Ascending aorta (tissue), 2 donors: ENCODE measurements at regions not wholly inside any gene's neighbourhood (a gene's known extent, or its start where the extent isn't known, plus 50 kb on each side); places are given as distances from the start of the nearest gene placed in this dataset.

ENCODE experiments used
- DNase-seq, 2 donors: peaks; one replicate each; pipeline ENCODE4 v3.0.0-alpha.2; 2019; ENCODE audit warnings: low spot score in 2 of 2
- H3K27ac ChIP-seq, 2 donors: fragments of 200-600 bp; sonication (generic); one replicate each; pipeline ENCODE4 v1.5.1; 2016 to 2017; ENCODE audit warnings: mild to moderate bottlenecking in 1 of 2
- H3K27me3 ChIP-seq: fragments of 200-600 bp; sonication (generic); one replicate; pipeline ENCODE4 v1.5.1; 2017
- H3K36me3 ChIP-seq, 2 donors: fragments of 200-600 bp; sonication (generic); one replicate each; pipeline ENCODE4 v1.5.1; 2016
- H3K4me1 ChIP-seq, 2 donors: fragments of 200-600 bp; sonication (generic); one replicate each; pipeline ENCODE4 v1.5.1; 2016 to 2017; ENCODE audit warnings: mild to moderate bottlenecking in 1 of 2
- H3K4me3 ChIP-seq, 2 donors: fragments of 200-600 bp; sonication (generic); one replicate each; pipeline ENCODE4 v1.5.1; 2016 to 2017; ENCODE audit warnings: mild to moderate bottlenecking in 1 of 2
- H3K9me3 ChIP-seq, 2 donors: fragments of 200-600 bp; sonication (generic); one replicate each; pipeline ENCODE4 v1.5.1; 2016
- CTCF ChIP-seq, 3 experiments: fragments of 200-600 bp in 2 of 3; fragments of 450-650 bp in 1 of 3; sonication (generic) in 2 of 3; IDR thresholded peaks; one replicate each; pipeline ENCODE4 v1.5.1; 2016 to 2019; ENCODE audit warnings: antibody characterized with exemption in 3 of 3, mild to moderate bottlenecking in 1 of 3, moderate library complexity in 1 of 3
- intact Hi-C: fragments of 100-400 bp; cut with DNase I; formaldehyde crosslinking; loops from one replicate; pipeline ENCODE4 v1.15.1; 2023

GRCh38 chr4:151835467-151835866, 74.7 kb upstream of the GATB start:
- no peak for DNase-seq
- Histone ChIP-seq H3K27me3 (no peaks in the 10 kb centered on the region), H3K36me3 (no peaks in the 10 kb centered on the region), H3K4me1 (no peaks in the 10 kb centered on the region), H3K4me3 (no peak overlapping the region), H3K27ac (no peak overlapping the region), H3K9me3 (no peaks in the 10 kb centered on the region)
- intact Hi-C loops, result no loop called here
- no peak for TF ChIP-seq CTCF (IDR thresholded peaks at IDR 0.05)

GRCh38 chr4:151833174-151833573, 72.4 kb upstream of the GATB start:
- H3K27me3 ChIP-seq, result no peaks in the 10 kb centered on the region
- no peak for TF ChIP-seq CTCF (IDR thresholded peaks at IDR 0.05)
- DNase-seq, result no peak
- no peaks in the 10 kb centered on the region for H3K9me3 ChIP-seq
- H3K27ac ChIP-seq, result no peak overlapping the region
- no peaks in the 10 kb centered on the region for H3K4me1 ChIP-seq
- no peak overlapping the region for H3K4me3 ChIP-seq
- intact Hi-C loops, result no loop called here
- no peaks in the 10 kb centered on the region for H3K36me3 ChIP-seq

- no peaks in the 10 kb centered on the region for H3K4me1 ChIP-seq
- no peak overlapping the region for H3K27ac ChIP-seq
- H3K9me3 ChIP-seq, result no peaks in the 10 kb centered on the region
- no peak overlapping the region for H3K4me3 ChIP-seq
- H3K36me3 ChIP-seq, result no peaks in the 10 kb centered on the region
- no peak for TF ChIP-seq CTCF (IDR thresholded peaks at IDR 0.05)
- no peak for DNase-seq
- intact Hi-C loops, result no loop called here
- no peaks in the 10 kb centered on the region for H3K27me3 ChIP-seq
These were observed 70.7 kb upstream of the GATB start for GRCh38 chr4:151831526-151831925.

GRCh38 chr4:151830168-151830567, 69.4 kb upstream of the GATB start:
- Histone ChIP-seq H3K4me3 (no peak overlapping the region), H3K4me1 (no peaks in the 10 kb centered on the region), H3K36me3 (no peaks in the 10 kb centered on the region), H3K27ac (no peak overlapping the region), H3K9me3 (no peaks in the 10 kb centered on the region), H3K27me3 (no peaks in the 10 kb centered on the region)
- no peak for DNase-seq
- intact Hi-C loops, result no loop called here
- TF ChIP-seq CTCF (IDR thresholded peaks at IDR 0.05), result no peak

- no peaks in the 10 kb centered on the region for H3K36me3 ChIP-seq
- no peak for TF ChIP-seq CTCF (IDR thresholded peaks at IDR 0.05)
- intact Hi-C loops, result no loop called here
These were observed 68.5 kb upstream of the GATB start for GRCh38 chr4:151829309-151829708.

GRCh38 chr4:151824656-151825055, 63.8 kb upstream of the GATB start:
- no peak overlapping the region for H3K27ac ChIP-seq
- no peaks in the 10 kb centered on the region for H3K4me1 ChIP-seq
- no peaks in the 10 kb centered on the region for H3K36me3 ChIP-seq
- DNase-seq, result no peak
- no peaks in the 10 kb centered on the region for H3K27me3 ChIP-seq
- no peak overlapping the region for H3K4me3 ChIP-seq
- no peaks in the 10 kb centered on the region for H3K9me3 ChIP-seq
- no peak for TF ChIP-seq CTCF (IDR thresholded peaks at IDR 0.05)
- intact Hi-C loops, result no loop called here

More at GRCh38 chr4:151829309-151829708, 68.5 kb upstream of the GATB start:
- H3K4me1 ChIP-seq, result no peaks in the 10 kb centered on the region
- H3K27ac ChIP-seq, result no peak overlapping the region
- H3K27me3 ChIP-seq, result no peaks in the 10 kb centered on the region
- no peak overlapping the region for H3K4me3 ChIP-seq
- no peak for DNase-seq
- H3K9me3 ChIP-seq, result no peaks in the 10 kb centered on the region
